Panc1 (cell line): ENCODE measurements at regions not wholly inside any gene's neighbourhood (a gene's known extent, or its start where the extent isn't known, plus 50 kb on each side); places are given as distances from the start of the nearest gene placed in this dataset.

ENCODE experiments used
- POLR2AphosphoS5 ChIP-seq: IDR thresholded peaks from 2 replicates; pipeline ENCODE4 v1.6.1; 2012; ENCODE audit warnings: mild to moderate bottlenecking, low read depth, low read length, moderate library complexity
- SIN3A ChIP-seq: IDR thresholded peaks from 2 replicates; pipeline ENCODE4 v1.6.1; 2012; ENCODE audit warnings: low read depth, mild to moderate bottlenecking, low read length, moderate library complexity, borderline replicate concordance; ENCODE audit not compliant: insufficient read depth
- TCF7L2 ChIP-seq: IDR thresholded peaks from 2 replicates; pipeline ENCODE4 v1.6.1; 2011; ENCODE audit warnings: mild to moderate bottlenecking, low read depth, low read length, inconsistent platforms
- TF ChIP-seq, protein P1 (sequence below): fragments of 450-650 bp; IDR thresholded peaks from 2 replicates; pipeline ENCODE4 v1.5.1; 2017; ENCODE audit warnings: mild to moderate bottlenecking
- TF ChIP-seq, protein P2 (sequence below), 2 experiments: IDR thresholded peaks; 2 replicates each; pipeline ENCODE4 v1.6.1; 2011 to 2012; ENCODE audit warnings: low read depth in 2 of 2, control low read depth in 1 of 2, low read length in 1 of 2, mild to moderate bottlenecking in 1 of 2, moderate library complexity in 1 of 2; ENCODE audit not compliant: insufficient read depth in 1 of 2

DNA sequence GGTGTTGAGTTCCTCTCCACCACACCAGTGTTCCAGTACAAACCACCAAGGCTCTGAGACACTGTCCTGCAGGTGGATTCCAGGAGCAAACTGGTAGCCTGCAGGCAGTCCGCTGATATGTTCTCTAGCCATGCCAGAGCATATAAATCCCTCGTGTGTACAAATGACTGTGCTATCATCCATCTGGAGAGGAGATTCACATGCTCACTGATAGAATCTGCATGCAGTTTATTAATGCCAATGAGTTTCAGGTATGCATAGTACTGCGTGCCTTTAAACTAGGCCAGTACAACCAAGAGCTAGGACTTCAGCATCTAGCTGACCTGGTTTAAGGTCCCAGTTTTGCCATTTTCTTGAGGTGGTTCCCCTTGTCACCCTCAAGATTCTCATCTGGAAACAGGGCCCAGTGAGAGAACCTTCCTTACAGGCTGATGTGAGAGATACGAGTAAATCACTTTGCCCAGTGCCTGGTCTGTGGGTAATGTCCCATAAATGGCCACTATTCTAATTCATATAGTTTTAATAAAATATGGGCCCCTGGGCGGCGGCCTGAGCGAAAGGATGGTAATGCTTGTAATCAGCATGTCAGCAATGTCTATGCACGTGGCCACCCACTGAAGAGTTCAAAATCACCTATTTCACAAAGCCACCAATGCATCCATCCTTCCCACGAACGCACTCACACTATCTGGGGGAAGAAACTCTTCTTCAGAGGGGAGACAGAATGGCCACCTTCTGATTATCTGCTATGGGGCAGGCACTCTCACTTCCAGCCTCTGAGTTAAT is 268.0 kb upstream of the ZMIZ1 start:
- TF ChIP-seq, protein P1, sequence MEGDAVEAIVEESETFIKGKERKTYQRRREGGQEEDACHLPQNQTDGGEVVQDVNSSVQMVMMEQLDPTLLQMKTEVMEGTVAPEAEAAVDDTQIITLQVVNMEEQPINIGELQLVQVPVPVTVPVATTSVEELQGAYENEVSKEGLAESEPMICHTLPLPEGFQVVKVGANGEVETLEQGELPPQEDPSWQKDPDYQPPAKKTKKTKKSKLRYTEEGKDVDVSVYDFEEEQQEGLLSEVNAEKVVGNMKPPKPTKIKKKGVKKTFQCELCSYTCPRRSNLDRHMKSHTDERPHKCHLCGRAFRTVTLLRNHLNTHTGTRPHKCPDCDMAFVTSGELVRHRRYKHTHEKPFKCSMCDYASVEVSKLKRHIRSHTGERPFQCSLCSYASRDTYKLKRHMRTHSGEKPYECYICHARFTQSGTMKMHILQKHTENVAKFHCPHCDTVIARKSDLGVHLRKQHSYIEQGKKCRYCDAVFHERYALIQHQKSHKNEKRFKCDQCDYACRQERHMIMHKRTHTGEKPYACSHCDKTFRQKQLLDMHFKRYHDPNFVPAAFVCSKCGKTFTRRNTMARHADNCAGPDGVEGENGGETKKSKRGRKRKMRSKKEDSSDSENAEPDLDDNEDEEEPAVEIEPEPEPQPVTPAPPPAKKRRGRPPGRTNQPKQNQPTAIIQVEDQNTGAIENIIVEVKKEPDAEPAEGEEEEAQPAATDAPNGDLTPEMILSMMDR = no peak
- TF ChIP-seq POLR2AphosphoS5 (no peak), TCF7L2 (no peak), SIN3A (no peak)
- TF ChIP-seq, protein P2, sequence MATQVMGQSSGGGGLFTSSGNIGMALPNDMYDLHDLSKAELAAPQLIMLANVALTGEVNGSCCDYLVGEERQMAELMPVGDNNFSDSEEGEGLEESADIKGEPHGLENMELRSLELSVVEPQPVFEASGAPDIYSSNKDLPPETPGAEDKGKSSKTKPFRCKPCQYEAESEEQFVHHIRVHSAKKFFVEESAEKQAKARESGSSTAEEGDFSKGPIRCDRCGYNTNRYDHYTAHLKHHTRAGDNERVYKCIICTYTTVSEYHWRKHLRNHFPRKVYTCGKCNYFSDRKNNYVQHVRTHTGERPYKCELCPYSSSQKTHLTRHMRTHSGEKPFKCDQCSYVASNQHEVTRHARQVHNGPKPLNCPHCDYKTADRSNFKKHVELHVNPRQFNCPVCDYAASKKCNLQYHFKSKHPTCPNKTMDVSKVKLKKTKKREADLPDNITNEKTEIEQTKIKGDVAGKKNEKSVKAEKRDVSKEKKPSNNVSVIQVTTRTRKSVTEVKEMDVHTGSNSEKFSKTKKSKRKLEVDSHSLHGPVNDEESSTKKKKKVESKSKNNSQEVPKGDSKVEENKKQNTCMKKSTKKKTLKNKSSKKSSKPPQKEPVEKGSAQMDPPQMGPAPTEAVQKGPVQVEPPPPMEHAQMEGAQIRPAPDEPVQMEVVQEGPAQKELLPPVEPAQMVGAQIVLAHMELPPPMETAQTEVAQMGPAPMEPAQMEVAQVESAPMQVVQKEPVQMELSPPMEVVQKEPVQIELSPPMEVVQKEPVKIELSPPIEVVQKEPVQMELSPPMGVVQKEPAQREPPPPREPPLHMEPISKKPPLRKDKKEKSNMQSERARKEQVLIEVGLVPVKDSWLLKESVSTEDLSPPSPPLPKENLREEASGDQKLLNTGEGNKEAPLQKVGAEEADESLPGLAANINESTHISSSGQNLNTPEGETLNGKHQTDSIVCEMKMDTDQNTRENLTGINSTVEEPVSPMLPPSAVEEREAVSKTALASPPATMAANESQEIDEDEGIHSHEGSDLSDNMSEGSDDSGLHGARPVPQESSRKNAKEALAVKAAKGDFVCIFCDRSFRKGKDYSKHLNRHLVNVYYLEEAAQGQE (IDR thresholded peaks at IDR 0.05; ENCODE audit: insufficient read depth in 1 of 2, low read depth in 2 of 2, low read length in 1 of 2) = no peak
